ENCODE measurements at regions not wholly inside any gene's neighbourhood (a gene's known extent, or its start where the extent isn't known, plus 50 kb on each side); places are given as distances from the start of the nearest gene placed in this dataset.
"Not testable (repeated sequence)": the region's sequence is repeated elsewhere in the genome, so short reads cannot be mapped to it uniquely, and the experiment has no call there.

DNA sequence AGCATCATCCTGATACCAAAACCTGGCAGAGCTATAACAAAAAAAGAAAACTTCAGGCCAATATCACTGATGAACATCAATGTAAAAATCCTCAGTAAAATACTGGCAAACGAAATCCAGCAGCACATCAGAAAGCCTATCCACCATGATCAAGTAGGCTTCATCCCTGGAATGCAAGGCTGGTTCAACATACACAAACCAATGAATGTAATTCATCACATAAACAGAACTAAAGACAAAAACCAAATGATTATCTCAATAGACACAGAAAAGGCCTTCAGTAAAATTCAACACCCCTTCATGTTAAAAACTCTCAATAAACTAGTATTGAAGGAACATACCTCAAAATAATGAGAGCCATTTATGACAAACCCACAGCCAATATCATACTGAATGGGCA is 58.7 kb upstream of the SNRK start:
- H3K27ac ChIP-seq (ENCODE audit: insufficient read depth, low read depth, low read length); H4K20me1 ChIP-seq (replicated peaks; ENCODE audit: control insufficient read depth, extremely low read depth, insufficient read depth, low read length); dilution Hi-C loops (cut with MboI; ENCODE audit: extremely low pct_ligation_motif_present, low sequenced_read_pairs); H3K4me3 ChIP-seq (replicated peaks in 1 of 3; ENCODE audit: insufficient read depth in 1 of 3, low read depth in 1 of 3, low read length in 3 of 3); POLR2A ChIA-PET; H3K36me3 ChIP-seq (ENCODE audit: control insufficient read depth in 2 of 2, extremely low read depth in 1 of 2, insufficient read depth in 2 of 2, low read length in 2 of 2); H3K79me2 ChIP-seq (ENCODE audit: control insufficient read depth, insufficient read depth, low read length); H3K27me3 ChIP-seq (ENCODE audit: control insufficient read depth in 2 of 2, insufficient read depth in 2 of 2, low read length in 2 of 2); H3K9ac ChIP-seq (replicated peaks; ENCODE audit: extremely low read depth, insufficient read depth, low read length); H3K9me3 ChIP-seq (replicated peaks; ENCODE audit: control insufficient read depth, insufficient read depth, low read length); H3K9me1 ChIP-seq (replicated peaks; ENCODE audit: control insufficient read depth, extremely low read depth, insufficient read depth, low read length); H2AFZ ChIP-seq (ENCODE audit: low read depth, low read length); H3K4me1 ChIP-seq (ENCODE audit: control insufficient read depth, extremely low read depth, insufficient read depth, low read length); FAIRE-seq; CTCF ChIA-PET; DNase-seq (ENCODE audit: low read depth, low spot score); H3K4me2 ChIP-seq (ENCODE audit: insufficient read depth, low read length); BruUV-seq (replicated peaks): not testable (repeated sequence)
- intact Hi-C loops (cut with micrococcal nuclease): loop anchor here (10.0 kb wide), 1 partner anchor 967 kb away; no protein-coding TSS in a partner anchor

- TF ChIP-seq GATA2 (IDR thresholded peaks at IDR 0.05; ENCODE audit: insufficient read depth, insufficient read length, low read depth, low read length) (no peak), MYC (IDR thresholded peaks at IDR 0.05; ENCODE audit: low read depth, low read length) (no peak), POLR2A (IDR thresholded peaks at IDR 0.05; ENCODE audit: low read depth, low read length) (no peak)
- TF ChIP-seq, protein P1, sequence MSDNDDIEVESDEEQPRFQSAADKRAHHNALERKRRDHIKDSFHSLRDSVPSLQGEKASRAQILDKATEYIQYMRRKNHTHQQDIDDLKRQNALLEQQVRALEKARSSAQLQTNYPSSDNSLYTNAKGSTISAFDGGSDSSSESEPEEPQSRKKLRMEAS (IDR thresholded peaks at IDR 0.05; ENCODE audit: insufficient read depth, insufficient read length): no peak
- Histone ChIP-seq H3K9me1 (replicated peaks; ENCODE audit: control insufficient read depth, extremely low read depth, insufficient read depth, low read length) (no peaks in the 10 kb centered on the region), H3K9ac (replicated peaks; ENCODE audit: extremely low read depth, insufficient read depth, low read length) (no peak overlapping the region), H2AFZ (ENCODE audit: low read depth, low read length) (no peak overlapping the region), H3K4me1 (ENCODE audit: control insufficient read depth, extremely low read depth, insufficient read depth, low read length) (no peaks in the 10 kb centered on the region), H4K20me1 (replicated peaks; ENCODE audit: control insufficient read depth, extremely low read depth, insufficient read depth, low read length) (no peaks in the 10 kb centered on the region), H3K79me2 (ENCODE audit: control insufficient read depth, insufficient read depth, low read length) (peaks cover 2% of the 10 kb centered on the region), H3K27me3 (ENCODE audit: control insufficient read depth in 2 of 2, insufficient read depth in 2 of 2, low read length in 2 of 2) (no peaks in the 10 kb centered on the region), H3K27ac (ENCODE audit: insufficient read depth, low read depth, low read length) (no peak overlapping the region), H3K9me3 (replicated peaks; ENCODE audit: control insufficient read depth, insufficient read depth, low read length) (no peaks in the 10 kb centered on the region), H3K4me3 (replicated peaks in 1 of 3; ENCODE audit: insufficient read depth in 1 of 3, low read depth in 1 of 3, low read length in 3 of 3) (no peak overlapping the region), H3K4me2 (ENCODE audit: insufficient read depth, low read length) (no peak overlapping the region), H3K36me3 (ENCODE audit: control insufficient read depth in 2 of 2, extremely low read depth in 1 of 2, insufficient read depth in 2 of 2, low read length in 2 of 2) (no peaks in the 10 kb centered on the region)
- FAIRE-seq: peak; percentile 55
- no TSS peak for BruUV-seq (replicated peaks)
- intact Hi-C loops (cut with micrococcal nuclease) (loop anchor here (1.0 to 10.0 kb wide), 3 partner anchors 23 to 970 kb away; no protein-coding TSS in a partner anchor), dilution Hi-C loops (cut with MboI; ENCODE audit: extremely low pct_ligation_motif_present, low sequenced_read_pairs) (no loop called here)
- ChIA-PET CTCF (interaction anchor here (1.2 to 3.5 kb wide), 13 partner anchors 10 to 974 kb away, joined by 3 to 58 read pairs (median 9); partner anchors contain the start of gene SNRK), POLR2A (interaction anchor here (1.3 kb wide), 1 partner anchor 68 kb away, joined by 3 read pairs; no protein-coding TSS in a partner anchor)
- DNase-seq (ENCODE audit: low read depth, low spot score): no peak
These were observed 61.8 kb upstream of the SNRK start for GRCh38 chr3:43224405-43225073.
